ENCODE measurements at regions not wholly inside any gene's neighbourhood (a gene's known extent, or its start where the extent isn't known, plus 50 kb on each side); places are given as distances from the start of the nearest gene placed in this dataset.

- no peak for TF ChIP-seq CTCF (conservative IDR thresholded peaks at IDR 0.05; ENCODE audit: low read depth, low read length)
- H3K4me3 ChIP-seq (ENCODE audit: low read depth, low read length), result no peak overlapping the region
- DNase-seq (ENCODE audit: low read depth), result peak; percentile 28
Measured at GRCh38 chr6:3900744-3901336, 51.7 kb downstream of the FAM50B start.

- no peak for DNase-seq (ENCODE audit: low read depth)
- no peak for TF ChIP-seq CTCF (conservative IDR thresholded peaks at IDR 0.05; ENCODE audit: low read depth, low read length)
- no peak overlapping the region for H3K4me3 ChIP-seq (ENCODE audit: low read depth, low read length)
Measured at GRCh38 chr6:3902871-3903648, 53.9 kb downstream of the FAM50B start.

- no peak for DNase-seq (ENCODE audit: low read depth)
- H3K4me3 ChIP-seq (ENCODE audit: low read depth, low read length), result no peak overlapping the region
- no peak for TF ChIP-seq CTCF (conservative IDR thresholded peaks at IDR 0.05; ENCODE audit: low read depth, low read length)
Measured at GRCh38 chr6:3904518-3904917, 55.3 kb downstream of the FAM50B start.

- peak; percentile 34 for DNase-seq (ENCODE audit: low read depth)
- H3K4me3 ChIP-seq (ENCODE audit: low read depth, low read length), result no peak overlapping the region
- no peak for TF ChIP-seq CTCF (conservative IDR thresholded peaks at IDR 0.05; ENCODE audit: low read depth, low read length)
Measured at GRCh38 chr6:3905945-3906845, 57.0 kb downstream of the FAM50B start.

- DNase-seq (ENCODE audit: low read depth), result no peak
- TF ChIP-seq CTCF (conservative IDR thresholded peaks at IDR 0.05; ENCODE audit: low read depth, low read length), result no peak
- no peak overlapping the region for H3K4me3 ChIP-seq (ENCODE audit: low read depth, low read length)
Measured at GRCh38 chr6:3906846-3907151, 57.6 kb downstream of the FAM50B start.

- DNase-seq (ENCODE audit: low read depth), result no peak
- TF ChIP-seq CTCF (conservative IDR thresholded peaks at IDR 0.05; ENCODE audit: low read depth, low read length), result no peak
- H3K4me3 ChIP-seq (ENCODE audit: low read depth, low read length), result no peak overlapping the region
Measured at GRCh38 chr6:3908223-3908622, 59.0 kb downstream of the FAM50B start.

Measured in choroid plexus epithelial cell (primary cell).